Esophagus muscularis mucosa (tissue), 3 donors: ENCODE measurements at regions not wholly inside any gene's neighbourhood (a gene's known extent, or its start where the extent isn't known, plus 50 kb on each side); places are given as distances from the start of the nearest gene placed in this dataset.
"Not testable (repeated sequence)": the region's sequence is repeated elsewhere in the genome, so short reads cannot be mapped to it uniquely, and the experiment has no call there.

ENCODE experiments used
- CTCF ChIP-seq, 3 experiments: fragments of 200-600 bp in 2 of 3; fragments of 450-650 bp in 1 of 3; sonication (generic) in 2 of 3; IDR thresholded peaks; one replicate each; pipeline ENCODE4 v1.5.1; 2017 to 2019; ENCODE audit warnings: antibody characterized with exemption in 3 of 3, mild to moderate bottlenecking in 2 of 3, moderate library complexity in 1 of 3
- EP300 ChIP-seq: sonication (generic); formaldehyde crosslinking; IDR thresholded peaks from one replicate; pipeline ENCODE4 v1.6.1; 2017; ENCODE audit warnings: antibody characterized with exemption

GRCh38 chr16:32873783-32874182 lies 197.8 kb upstream of the TP53TG3 start:
- not testable (repeated sequence) for TF ChIP-seq CTCF (IDR thresholded peaks at IDR 0.05); EP300
